ENCODE measurements at regions not wholly inside any gene's neighbourhood (a gene's known extent, or its start where the extent isn't known, plus 50 kb on each side); places are given as distances from the start of the nearest gene placed in this dataset.

- no peak for TF ChIP-seq CTCF (IDR thresholded peaks at IDR 0.05)
These were observed 119.5 kb upstream of the SNTG2 start for GRCh38 chr2:831225-831536.

GRCh38 chr2:830419-831224 is 120.0 kb upstream of the SNTG2 start:
- TF ChIP-seq CTCF (IDR thresholded peaks at IDR 0.05), result no peak

- no peak for TF ChIP-seq CTCF (IDR thresholded peaks at IDR 0.05)
These were observed 121.6 kb upstream of the SNTG2 start for GRCh38 chr2:829047-829446.

- TF ChIP-seq CTCF (IDR thresholded peaks at IDR 0.05), result no peak
These were observed 125.7 kb upstream of the SNTG2 start for GRCh38 chr2:824954-825353.

- no peak for TF ChIP-seq CTCF (IDR thresholded peaks at IDR 0.05)
These were observed 126.1 kb upstream of the SNTG2 start for GRCh38 chr2:824524-824923.

GRCh38 chr2:821546-821945 is 129.1 kb upstream of the SNTG2 start:
- no peak for TF ChIP-seq CTCF (IDR thresholded peaks at IDR 0.05)

GRCh38 chr2:819601-820000 is 131.0 kb upstream of the SNTG2 start:
- no peak for TF ChIP-seq CTCF (IDR thresholded peaks at IDR 0.05)

- TF ChIP-seq CTCF (IDR thresholded peaks at IDR 0.05), result no peak
These were observed 131.5 kb upstream of the SNTG2 start for GRCh38 chr2:819121-819520.
